Superior temporal gyrus (tissue), 1 donor: ENCODE measurements at regions not wholly inside any gene's neighbourhood (a gene's known extent, or its start where the extent isn't known, plus 50 kb on each side); places are given as distances from the start of the nearest gene placed in this dataset.
"Not testable (repeated sequence)": the region's sequence is repeated elsewhere in the genome, so short reads cannot be mapped to it uniquely, and the experiment has no call there.

Experiments used
- DNase-seq: peaks from one replicate; pipeline ENCODE4 v3.0.0-alpha.2; 2016; ENCODE audit errors: extremely low spot score

- DNase-seq = no peak
These were observed 659.9 kb upstream of the RGS18 start for GRCh38 chr1:191498318-191498717.

- DNase-seq = no peak
These were observed 659.4 kb upstream of the RGS18 start for GRCh38 chr1:191498825-191499224.

GRCh38 chr1:191504999-191505398 lies 653.3 kb upstream of the RGS18 start:
- DNase-seq = no peak

- no peak for DNase-seq
These were observed 650.0 kb upstream of the RGS18 start for GRCh38 chr1:191508239-191508638.

- DNase-seq = not testable (repeated sequence)
These were observed 646.8 kb upstream of the RGS18 start for GRCh38 chr1:191511480-191511879.

- no peak for DNase-seq
These were observed 640.4 kb upstream of the RGS18 start for GRCh38 chr1:191517826-191518225.

- DNase-seq = no peak
These were observed 638.7 kb upstream of the RGS18 start for GRCh38 chr1:191519519-191519918.

- no peak for DNase-seq
These were observed 637.9 kb upstream of the RGS18 start for GRCh38 chr1:191520345-191520744.

- DNase-seq = not testable (repeated sequence)
These were observed 632.3 kb upstream of the RGS18 start for GRCh38 chr1:191525944-191526343.

GRCh38 chr1:191528275-191528674 lies 630.0 kb upstream of the RGS18 start:
- DNase-seq = no peak

- DNase-seq = no peak
These were observed 627.3 kb upstream of the RGS18 start for GRCh38 chr1:191530928-191531327.

GRCh38 chr1:191533254-191533653 lies 625.0 kb upstream of the RGS18 start:
- DNase-seq = no peak

GRCh38 chr1:191536791-191537429 lies 621.4 kb upstream of the RGS18 start:
- DNase-seq = no peak

- no peak for DNase-seq
These were observed 616.5 kb upstream of the RGS18 start for GRCh38 chr1:191541758-191542157.

GRCh38 chr1:191542444-191542843 lies 615.8 kb upstream of the RGS18 start:
- DNase-seq = no peak

- DNase-seq = no peak
These were observed 611.5 kb upstream of the RGS18 start for GRCh38 chr1:191546803-191547202.

- no peak for DNase-seq
These were observed 607.2 kb upstream of the RGS18 start for GRCh38 chr1:191551019-191551418.

GRCh38 chr1:191558379-191558778 lies 599.9 kb upstream of the RGS18 start:
- DNase-seq = no peak

GRCh38 chr1:191561276-191561675 lies 597.0 kb upstream of the RGS18 start:
- DNase-seq = no peak

- DNase-seq = no peak
These were observed 594.0 kb upstream of the RGS18 start for GRCh38 chr1:191564275-191564674.

- no peak for DNase-seq
These were observed 585.8 kb upstream of the RGS18 start for GRCh38 chr1:191572479-191572878.

GRCh38 chr1:191575180-191575579 lies 583.1 kb upstream of the RGS18 start:
- DNase-seq = no peak

GRCh38 chr1:191575746-191576145 lies 582.5 kb upstream of the RGS18 start:
- no peak for DNase-seq

GRCh38 chr1:191577213-191577612 lies 581.0 kb upstream of the RGS18 start:
- DNase-seq = no peak
